GM18867 (cell line): ENCODE measurements at regions not wholly inside any gene's neighbourhood (a gene's known extent, or its start where the extent isn't known, plus 50 kb on each side); places are given as distances from the start of the nearest gene placed in this dataset.

ENCODE experiments used
- ATAC-seq: cut with Tn5 transposase; IDR thresholded peaks from one replicate; pipeline ENCODE4 v1.9.1; 2021; ENCODE audit warnings: mild to moderate bottlenecking, moderate library complexity; ENCODE audit not compliant: unreplicated experiment

- ATAC-seq, result no peak
Measured at GRCh38 chr17:15177343-15177742, 87.8 kb downstream of the PMP22 start.

DNA sequence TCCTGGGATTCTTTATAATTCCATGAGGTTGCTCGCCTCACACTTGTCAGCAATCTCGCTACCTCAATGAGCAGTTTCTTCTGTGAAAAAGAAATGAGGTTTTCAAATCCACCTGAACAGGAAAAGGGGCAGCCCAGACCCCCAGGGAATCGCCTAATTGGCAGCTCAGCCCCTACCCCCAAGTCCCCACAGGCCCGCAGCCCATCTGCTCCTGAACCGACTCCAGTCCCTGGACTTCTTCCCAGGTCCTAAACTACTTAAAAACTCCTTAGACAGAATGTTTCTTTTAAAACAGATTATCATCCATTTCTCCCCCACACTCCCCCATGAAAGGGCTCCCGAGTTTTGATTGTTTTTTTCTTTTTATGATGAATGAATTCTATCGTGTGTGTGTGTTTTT is 89.8 kb downstream of the PMP22 start:
- no peak for ATAC-seq

GRCh38 chr17:15171167-15172047 is 93.7 kb downstream of the PMP22 start:
- ATAC-seq, result peak; percentile 70

GRCh38 chr17:15169676-15170075 is 95.5 kb downstream of the PMP22 start:
- no peak for ATAC-seq

- no peak for ATAC-seq
Measured at GRCh38 chr17:15168379-15168778, 96.7 kb downstream of the PMP22 start.

DNA sequence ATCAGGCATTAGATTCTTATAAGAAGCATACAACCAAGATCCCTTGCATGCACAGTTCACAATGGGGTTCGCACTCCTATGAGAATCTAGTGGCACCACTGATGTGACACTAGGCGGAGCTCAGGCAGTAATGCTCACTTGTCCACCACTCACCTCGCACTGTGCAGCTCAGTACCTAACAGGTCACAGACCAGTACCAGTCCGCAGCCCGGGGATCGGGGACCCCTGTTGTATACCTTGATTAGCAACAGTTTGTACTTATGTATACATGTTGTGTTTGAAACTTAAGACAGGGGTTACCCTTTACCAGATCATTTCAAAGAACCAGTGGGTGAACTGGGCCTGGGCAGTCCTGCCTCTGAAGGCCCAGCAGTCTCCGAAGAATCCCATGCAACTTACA is 103.7 kb downstream of the PMP22 start:
- no peak for ATAC-seq

DNA sequence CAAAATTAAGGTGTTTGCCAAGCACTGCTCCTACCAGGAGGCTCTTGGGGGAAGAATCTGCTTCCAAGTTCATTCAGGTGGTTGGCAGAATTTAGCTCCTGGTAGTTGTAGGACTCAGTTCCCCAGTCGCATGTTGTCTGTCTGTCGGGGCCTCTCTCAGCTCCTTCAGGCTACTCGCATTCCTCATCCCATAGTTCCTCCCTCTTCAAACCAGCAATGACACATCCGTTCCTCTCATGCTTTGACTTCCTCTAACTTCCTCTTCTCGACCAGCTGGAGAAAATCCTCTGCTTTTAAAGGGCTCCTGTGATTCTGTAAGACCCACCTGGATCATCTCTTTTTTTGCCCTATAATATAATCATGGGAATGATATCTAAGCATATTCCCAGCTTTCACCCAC is 108.1 kb downstream of the PMP22 start:
- no peak for ATAC-seq

DNA sequence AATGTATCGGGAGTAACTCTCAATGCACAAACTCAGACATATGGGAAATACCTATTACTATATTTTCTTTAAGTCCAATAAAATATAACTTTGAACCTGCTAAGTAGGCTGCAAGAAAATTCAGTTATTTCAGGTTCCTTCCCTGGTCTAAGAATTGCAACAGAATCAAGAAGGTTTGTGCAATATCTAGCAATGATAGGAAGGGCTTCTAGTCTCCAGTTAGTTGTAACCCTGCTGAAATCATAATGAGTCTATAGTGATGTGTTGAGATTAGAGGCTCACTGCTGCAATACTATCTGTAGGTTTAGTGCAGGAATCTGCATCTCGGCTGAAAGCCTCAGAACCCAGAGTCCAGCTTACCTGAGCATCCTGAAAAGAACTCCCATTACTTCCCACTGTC is 110.5 kb downstream of the PMP22 start:
- ATAC-seq, result no peak

DNA sequence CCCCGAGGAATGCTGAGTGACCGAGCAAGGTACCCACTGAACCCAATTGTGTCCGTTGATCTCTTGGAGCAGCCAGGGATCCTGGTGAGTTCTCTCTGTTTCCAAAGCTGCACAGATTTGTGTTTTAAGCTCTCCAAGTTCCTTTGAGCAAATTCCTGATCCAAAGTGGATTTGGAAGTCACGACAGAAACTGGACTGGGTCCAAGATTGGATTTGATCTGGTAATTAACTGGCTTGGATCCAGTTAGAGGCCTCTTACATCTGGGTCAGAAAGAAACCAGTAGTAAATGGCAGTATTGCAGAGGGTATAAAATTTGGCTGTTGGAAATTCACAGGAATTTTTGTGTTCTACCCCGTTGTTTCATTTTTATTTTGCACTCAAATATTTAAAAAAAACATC is 119.5 kb downstream of the PMP22 start:
- ATAC-seq, result no peak

GRCh38 chr17:15143524-15143923 is 121.6 kb downstream of the PMP22 start:
- no peak for ATAC-seq

- no peak for ATAC-seq
Measured at GRCh38 chr17:15134363-15134762, 130.8 kb downstream of the PMP22 start.

DNA sequence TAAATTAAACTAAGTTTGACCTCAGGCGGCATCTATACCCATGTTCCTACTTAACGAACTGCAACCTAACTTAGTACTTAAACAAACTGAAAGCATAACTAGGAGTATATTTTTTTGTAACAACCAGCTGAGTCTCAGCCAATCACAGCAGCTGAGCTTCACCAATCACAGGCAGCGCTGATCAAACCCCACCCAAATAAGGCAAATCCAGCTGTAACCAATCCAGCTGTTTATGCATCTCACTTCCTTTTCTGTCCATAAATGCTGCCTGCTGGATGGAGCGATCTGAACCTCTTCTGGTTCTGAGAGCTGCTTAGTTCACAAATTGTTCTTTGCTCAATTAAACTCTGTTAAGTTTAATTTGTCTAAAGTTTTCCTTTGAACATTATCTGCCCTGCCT is 131.3 kb downstream of the PMP22 start:
- no peak for ATAC-seq

- no peak for ATAC-seq
Measured at GRCh38 chr17:15133143-15133542, 132.0 kb downstream of the PMP22 start.

GRCh38 chr17:15130426-15130825 is 134.7 kb downstream of the PMP22 start:
- no peak for ATAC-seq

- no peak for ATAC-seq
Measured at GRCh38 chr17:15129986-15130385, 135.1 kb downstream of the PMP22 start.

DNA sequence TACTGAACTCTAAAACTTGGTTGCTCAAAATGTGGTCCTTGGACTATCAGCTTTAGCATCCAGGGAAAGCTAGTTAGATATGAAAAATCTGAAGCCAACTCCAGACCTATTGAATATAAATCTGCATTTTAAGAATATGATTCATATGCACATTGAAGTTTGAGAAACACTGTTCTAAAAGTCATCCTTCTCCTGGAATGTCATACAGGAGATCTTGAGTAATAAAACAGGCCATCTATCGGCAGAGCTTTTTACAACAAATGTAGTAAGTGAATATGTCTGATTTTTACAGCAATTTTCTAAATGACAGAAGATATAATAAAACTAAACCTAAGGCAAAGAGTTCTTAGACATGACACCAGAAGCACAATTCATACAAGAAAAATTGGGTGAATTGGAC is 140.4 kb downstream of the PMP22 start:
- ATAC-seq, result no peak

DNA sequence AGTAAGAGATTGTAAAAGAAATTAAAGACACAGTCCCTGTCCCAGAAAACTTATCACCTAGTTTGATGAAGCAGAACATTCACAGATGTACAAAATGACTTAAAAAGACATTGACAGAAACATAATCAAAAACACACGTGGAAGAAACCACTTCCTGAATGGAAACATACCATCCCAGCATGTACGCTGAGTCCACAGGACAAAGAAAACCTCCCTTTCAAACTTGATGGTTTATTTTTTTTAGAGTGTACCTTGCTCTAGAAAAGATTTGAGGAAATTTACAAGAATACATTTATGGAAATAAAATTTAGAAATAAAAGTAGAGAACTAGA is 140.9 kb downstream of the PMP22 start:
- no peak for ATAC-seq

DNA sequence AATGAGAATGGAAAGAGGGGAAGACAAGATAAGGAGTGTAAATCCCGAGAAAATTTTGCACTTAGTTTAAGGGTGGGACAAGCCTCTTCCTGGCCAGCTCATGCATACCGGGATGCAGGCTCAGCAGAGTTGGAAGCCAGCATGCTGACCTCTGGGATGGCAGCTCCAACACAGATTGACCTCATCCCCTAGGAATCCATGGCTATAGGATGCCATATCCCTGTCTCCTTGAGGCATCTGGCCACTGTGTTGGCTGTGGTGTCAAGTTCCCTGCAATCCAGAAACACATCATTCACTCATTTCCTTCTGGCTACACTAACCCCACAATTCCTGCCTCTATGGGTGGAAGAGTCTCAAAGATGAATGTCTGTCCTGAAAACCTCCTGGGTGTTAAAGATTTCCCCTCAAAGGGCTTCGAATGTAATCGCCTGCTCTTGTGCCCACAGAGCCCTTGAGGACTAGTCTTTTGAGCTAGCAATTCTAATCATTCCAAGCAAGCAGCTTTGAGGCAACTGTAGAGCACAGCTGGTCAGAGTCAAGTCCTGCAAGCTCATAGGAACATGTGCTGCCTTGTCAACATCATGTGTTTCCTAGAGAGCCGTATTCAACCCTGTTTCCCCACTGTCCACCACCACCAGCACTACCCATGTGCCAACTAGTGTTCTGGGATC is 141.4 kb downstream of the PMP22 start:
- ATAC-seq, result no peak

DNA sequence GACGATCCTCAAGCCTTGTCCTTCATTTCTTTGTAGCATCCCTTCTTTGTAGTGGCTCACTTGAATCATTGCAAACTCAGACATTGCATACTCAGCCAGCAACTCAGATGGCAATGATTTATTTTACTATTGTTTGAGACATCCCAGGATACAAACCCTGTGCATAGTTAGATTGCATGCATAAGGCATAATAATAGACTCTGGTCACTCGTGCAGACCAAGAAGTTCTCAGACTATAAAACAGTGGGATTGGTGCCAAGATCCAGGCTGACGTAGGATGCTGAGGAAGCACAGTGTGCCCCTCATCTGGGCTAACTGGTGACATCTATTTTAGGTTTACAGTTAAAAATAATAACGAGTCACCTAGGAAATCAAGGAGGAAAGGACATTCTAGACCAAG is 142.3 kb downstream of the PMP22 start:
- ATAC-seq, result no peak

GRCh38 chr17:15121426-15121825 is 143.7 kb downstream of the PMP22 start:
- no peak for ATAC-seq

DNA sequence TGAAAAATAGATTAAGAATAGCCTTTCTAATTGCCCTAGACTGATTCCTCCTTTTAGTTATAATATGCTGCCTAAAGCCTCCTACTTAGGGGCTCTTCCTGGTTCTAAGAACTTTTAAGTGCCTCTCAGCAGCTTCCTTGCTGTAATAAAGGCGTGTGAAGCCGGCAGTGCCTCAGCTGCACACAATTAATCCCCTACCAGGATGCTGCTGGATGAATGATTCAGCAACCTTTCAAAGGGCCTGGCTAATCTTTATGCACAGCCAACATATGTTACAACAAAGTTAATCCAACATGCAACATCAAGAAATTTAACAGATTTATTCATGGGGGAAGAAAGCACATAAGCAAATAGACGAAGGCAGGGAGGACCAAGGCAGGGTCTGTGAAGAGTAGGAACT is 145.2 kb downstream of the PMP22 start:
- ATAC-seq, result no peak

DNA sequence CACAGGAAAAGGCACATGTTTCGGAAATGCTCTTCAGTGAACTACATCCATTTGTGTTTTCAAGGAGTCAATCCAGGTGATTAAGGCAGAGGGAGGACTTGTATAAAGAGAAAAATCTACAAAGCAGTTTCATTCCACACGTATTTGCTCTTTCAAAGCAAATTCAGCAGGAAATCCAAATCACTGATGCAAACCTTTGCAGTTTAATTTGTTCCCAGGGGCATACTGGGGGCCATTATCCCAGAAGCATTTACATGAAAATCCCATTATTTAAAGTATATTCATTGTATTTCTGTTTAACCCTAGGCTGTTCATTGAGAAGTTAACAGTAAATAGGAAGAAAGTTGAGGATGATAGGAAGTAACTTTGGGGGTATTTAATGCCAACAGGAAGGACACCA is 147.9 kb downstream of the PMP22 start:
- no peak for ATAC-seq
